HG03095 (cell line): ENCODE measurements at regions not wholly inside any gene's neighbourhood (a gene's known extent, or its start where the extent isn't known, plus 50 kb on each side); places are given as distances from the start of the nearest gene placed in this dataset.
"Not testable (repeated sequence)": the region's sequence is repeated elsewhere in the genome, so short reads cannot be mapped to it uniquely, and the experiment has no call there.

Source experiments
- ATAC-seq: cut with Tn5 transposase; IDR thresholded peaks from one replicate; pipeline ENCODE4 v1.9.1; 2021; ENCODE audit warnings: moderate library complexity; ENCODE audit not compliant: unreplicated experiment

GRCh38 chr9:22217254-22217653, 208.1 kb upstream of the CDKN2B start:
- no peak for ATAC-seq

DNA sequence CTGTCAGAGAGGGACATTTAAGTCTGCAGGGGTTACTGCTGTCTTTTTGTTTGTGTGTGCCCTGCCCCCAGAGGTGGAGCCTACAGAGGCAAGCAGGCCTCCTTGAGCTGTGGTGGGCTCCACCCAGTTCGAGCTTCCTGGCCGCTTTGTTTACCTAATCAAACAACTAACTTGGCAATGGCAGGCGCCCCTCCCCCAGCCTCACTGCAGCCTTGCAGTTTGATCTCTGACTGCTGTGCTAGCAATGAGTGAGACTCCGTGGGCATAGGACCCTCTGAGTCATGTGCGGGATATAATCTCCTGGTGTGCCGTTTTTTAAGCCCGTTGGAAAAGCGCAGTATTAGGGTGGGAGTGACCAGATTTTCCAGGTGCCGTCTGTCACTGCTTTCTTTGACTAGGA, 216.8 kb upstream of the CDKN2B start:
- not testable (repeated sequence) for ATAC-seq

GRCh38 chr9:22227986-22228385, 218.6 kb upstream of the DMRTA1 start:
- no peak for ATAC-seq

GRCh38 chr9:22228542-22228941, 218.1 kb upstream of the DMRTA1 start:
- ATAC-seq = no peak

DNA sequence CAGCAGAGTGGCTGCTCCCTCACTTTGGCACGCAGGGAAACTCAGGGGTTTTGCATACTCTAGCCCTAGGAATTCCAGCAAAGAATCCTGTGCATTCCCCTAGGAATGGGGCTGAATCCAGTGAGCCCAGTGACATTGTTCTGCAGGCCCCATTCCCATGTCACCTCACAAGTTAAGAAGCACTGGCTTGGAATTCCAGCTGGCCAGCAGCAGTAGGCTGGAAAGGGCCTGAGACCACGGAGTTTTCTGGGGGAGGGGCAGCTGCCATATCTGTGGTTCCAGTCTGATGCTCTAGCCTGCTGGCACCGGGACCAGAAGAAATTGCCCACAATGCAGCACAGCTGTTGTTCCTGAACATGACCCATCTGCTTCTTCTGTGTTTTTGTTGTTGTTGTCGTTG, 217.6 kb upstream of the DMRTA1 start:
- ATAC-seq = no peak

- not testable (repeated sequence) for ATAC-seq
Measured at GRCh38 chr9:22231309-22231708, 215.3 kb upstream of the DMRTA1 start.

GRCh38 chr9:22232971-22233370, 213.7 kb upstream of the DMRTA1 start:
- ATAC-seq = no peak

- ATAC-seq = no peak
Measured at GRCh38 chr9:22237497-22238363, 208.9 kb upstream of the DMRTA1 start.

DNA sequence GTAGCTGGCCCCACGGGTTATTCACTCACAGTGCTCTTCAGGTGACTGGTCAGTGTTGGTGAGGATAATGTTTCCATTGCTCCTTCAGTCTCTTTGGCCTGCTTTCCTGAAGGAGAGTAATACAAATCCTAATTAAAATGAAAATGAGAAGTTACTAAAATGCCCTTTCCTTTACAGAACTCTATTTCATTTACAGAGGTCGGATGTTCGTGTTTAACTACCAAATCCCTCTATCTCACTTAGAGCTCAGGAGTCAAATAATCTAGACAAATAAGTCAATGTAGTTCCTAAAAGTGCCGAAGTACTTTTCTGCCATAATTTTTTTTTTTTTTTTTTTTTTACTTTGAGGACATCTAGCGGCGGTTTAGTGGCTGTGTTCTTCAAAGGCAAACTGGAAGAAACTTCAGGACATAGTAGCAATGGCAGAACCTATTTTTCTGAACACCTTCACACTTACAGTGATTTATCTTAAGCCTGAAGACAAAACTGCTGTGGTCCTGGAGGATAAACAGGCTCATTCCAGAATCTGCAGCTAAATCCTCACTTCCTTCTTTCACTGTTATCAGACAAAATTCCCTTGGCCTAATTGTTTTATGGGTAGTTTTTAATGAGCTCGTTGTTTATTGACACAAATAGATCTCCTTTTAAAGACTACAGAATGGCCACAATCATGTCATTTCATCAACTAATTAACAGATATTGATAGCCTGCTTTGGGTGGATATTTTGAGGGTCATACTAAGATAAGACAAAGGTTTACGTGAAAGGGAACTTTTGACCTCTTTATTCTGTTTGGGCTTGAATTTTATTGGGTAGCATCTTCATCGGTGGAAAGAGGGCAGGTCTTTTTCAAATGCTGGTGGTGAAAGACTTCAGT, 207.6 kb upstream of the DMRTA1 start:
- no peak for ATAC-seq

DNA sequence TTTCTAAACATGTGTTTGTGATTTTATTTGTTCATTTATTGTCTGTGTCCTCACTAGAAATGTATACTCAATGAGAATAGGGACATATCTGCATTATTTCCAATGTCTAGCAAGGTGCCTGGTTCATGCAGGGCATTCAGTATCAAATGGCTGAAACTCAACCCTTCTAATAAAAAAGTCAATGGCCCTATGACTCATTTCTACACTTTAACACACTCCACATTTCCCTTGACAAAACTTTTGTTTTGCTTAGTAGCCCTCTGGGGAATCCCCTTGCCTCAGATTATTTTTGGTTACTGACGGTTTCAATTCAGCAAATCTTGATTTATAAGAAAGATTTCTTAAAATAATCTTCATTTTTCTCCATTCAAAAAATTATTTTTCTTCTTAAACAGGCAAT, 206.0 kb upstream of the DMRTA1 start:
- peak; percentile 80 for ATAC-seq

GRCh38 chr9:22241024-22241423, 205.6 kb upstream of the DMRTA1 start:
- ATAC-seq = no peak

DNA sequence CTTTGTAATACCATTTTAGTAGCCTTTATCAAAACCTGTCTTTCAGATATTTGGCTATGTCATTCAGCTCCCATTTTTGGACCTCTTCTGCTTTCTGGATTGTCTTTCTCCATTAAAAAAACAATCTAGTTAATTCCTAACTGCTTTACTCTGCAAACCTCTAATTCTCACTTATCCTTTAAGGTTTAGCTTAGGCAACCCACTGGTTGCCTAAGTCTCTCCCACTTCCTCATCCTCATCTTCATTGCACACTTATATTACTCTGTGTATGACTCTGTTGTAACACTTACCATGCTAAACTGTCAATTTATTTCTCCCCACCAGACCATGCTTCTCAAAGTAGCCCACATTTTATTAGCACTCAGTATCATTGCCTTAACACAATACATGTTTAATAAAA, 205.0 kb upstream of the DMRTA1 start:
- ATAC-seq = no peak

- no peak for ATAC-seq
Measured at GRCh38 chr9:22244139-22245011, 202.2 kb upstream of the DMRTA1 start.

GRCh38 chr9:22255337-22255736, 191.3 kb upstream of the DMRTA1 start:
- no peak for ATAC-seq

DNA sequence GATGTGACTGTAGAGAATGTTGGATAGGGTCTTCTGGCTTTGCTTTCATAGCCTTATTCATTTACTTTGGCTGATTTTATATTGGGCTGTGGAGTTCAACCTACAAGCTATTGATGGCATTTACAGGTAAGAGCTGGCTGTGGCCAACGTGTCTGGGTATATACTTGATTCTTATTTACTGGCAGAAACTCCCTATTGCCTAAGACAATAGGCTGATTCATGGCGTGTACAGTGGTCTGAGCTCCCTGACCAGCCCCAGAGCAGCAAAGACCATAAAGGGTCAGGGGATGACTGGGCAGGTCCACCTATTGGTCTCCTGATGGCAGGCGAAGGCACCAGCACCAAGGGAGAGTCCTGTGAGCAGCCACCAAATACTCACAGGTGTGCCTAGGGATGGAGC, 190.2 kb upstream of the DMRTA1 start:
- ATAC-seq = no peak

DNA sequence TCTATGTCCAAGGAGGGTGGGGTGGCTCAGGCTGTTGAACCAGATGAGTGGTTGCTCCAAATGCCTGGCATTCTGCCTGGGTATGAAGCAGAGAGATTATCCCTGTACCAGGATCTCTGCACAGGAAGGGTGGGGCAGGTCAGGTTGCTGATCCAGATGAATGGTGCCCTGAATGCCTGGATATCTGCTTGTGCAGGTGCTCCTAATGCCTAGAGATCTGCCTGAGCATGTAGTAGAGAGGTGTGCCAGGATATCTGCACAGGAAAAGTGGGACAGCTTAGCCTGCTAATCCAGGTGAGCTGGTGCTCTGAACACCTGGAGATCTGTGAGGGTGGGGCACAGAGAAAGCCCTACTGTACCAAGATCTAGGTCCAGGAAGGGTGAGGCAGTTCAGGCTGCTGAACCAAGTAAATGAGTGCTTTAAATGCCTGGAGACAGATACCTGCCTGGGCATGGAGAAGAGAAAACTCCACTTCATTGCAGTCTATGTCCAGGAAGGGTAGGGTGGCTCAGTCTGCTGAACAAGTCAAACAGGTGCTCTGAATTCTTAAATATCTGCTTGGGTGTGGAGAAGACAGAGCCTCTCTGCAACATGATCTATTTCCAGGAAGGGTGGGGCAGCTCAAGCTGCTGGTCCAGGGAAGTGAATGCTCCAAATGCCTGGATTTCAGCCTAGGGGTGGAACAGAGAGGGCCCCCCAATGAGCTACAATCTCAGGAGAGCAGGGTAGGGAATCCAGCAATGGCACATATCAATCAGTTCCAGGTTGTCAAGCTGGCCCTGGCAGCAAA, 189.4 kb upstream of the DMRTA1 start:
- ATAC-seq = no peak

DNA sequence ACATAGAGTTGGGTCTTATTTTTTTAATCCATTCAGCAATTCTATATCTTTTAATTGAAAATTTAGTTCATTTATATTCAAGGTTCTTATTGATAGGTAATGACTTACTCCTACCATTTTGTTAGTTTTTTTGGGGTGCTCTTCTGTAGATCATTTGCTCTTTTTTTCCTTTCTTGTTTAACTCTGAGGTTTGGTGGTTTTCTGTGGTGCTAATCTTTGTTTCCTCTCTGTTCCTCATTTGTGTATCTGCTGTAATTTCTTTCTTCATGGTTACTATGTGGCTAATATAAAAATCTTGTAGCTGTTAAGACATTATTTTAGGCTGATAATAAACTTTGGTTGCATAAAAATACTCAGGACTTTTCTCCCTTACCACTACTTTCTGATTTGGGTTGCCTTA, 181.6 kb upstream of the DMRTA1 start:
- ATAC-seq = no peak

DNA sequence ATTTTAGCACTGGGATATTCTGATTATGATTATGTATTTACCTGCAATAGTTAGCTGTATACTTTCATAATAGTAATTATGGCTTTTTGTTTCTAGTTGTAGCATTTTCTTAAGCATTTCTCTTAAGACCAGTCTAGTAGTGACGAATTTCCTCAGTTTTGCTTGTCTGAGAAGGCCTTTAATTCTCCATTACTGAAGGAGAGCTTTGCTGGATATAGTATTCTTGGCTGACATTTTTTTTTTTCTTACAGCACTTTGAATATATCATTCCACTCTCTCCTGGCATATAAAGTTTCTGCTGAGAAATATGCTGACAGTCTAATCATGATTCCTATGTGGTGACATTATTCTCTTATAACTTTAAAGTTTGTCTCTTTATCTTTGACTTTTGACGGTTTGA, 181.1 kb upstream of the DMRTA1 start:
- no peak for ATAC-seq

DNA sequence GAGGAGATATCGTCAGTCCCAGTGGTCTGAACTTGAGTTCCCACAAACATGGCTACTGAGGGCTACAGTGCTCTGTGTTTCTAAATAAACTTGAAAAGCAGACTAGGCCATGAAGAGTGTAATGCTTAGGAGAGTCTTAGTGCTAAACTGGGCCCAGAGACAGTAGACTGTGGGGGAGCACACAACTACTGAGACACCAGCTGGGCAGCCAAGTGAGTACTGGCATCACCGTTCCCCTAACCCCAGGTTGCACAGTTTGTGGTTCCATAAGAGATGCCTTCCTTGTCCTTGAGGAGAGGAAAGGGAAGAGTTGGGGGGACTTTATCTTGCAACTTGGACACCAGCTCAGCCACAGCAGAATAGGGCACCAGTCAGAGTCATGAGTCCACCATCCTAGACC, 172.1 kb upstream of the DMRTA1 start:
- no peak for ATAC-seq

- no peak for ATAC-seq
Measured at GRCh38 chr9:22278426-22278825, 168.2 kb upstream of the DMRTA1 start.
